GM18519 (cell line): ENCODE measurements at regions not wholly inside any gene's neighbourhood (a gene's known extent, or its start where the extent isn't known, plus 50 kb on each side); places are given as distances from the start of the nearest gene placed in this dataset.
A peak's percentile ranks its signal among the peaks of the same experiment; 100 is the strongest.
"Not testable (repeated sequence)": the region's sequence is repeated elsewhere in the genome, so short reads cannot be mapped to it uniquely, and the experiment has no call there.

Source experiments
- ATAC-seq: cut with Tn5 transposase; IDR thresholded peaks from one replicate; pipeline ENCODE4 v1.9.1; 2021; ENCODE audit warnings: mild to moderate bottlenecking, moderate library complexity; ENCODE audit not compliant: unreplicated experiment, low FRiP score

DNA sequence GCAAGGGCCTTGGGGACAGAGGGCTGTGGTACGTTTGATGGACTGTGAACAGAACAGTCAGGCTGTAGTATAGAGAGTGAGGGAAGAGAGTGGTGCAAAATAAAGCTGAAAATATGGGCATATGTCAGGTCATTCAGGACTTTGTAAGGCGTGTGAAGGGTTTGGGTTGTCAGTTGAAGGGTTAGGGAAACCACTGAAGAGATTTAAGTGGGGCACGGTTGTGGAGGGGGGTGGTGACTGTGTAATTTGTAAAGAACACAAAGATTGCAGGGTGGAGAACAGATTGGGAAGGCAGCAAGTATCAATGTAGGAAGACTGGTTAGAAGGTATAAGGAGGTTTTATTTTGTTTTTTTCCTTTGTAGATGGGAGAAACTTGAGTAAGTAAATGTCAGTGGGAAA lies 349.8 kb downstream of the DLEU7 start:
- ATAC-seq, result no peak

DNA sequence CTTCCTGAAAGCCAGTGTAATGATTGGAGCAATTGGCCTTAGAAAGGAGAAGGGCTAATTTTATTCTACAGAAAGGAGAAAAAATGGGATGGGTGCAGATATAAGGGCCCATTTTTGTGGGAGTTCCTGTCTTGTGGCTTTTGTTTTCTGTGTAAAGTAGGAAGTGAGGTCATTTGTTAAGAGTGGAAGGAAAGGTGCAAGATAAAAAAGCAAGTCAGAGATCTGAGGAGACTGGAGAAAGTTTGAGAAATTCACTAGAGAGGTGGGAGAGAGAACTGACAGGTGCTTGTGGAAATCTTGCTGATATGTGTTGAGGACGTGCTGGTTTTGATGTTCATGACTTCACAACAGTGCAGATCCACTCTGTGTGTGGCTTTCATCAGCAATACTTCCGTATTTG lies 349.4 kb downstream of the DLEU7 start:
- ATAC-seq, result no peak

DNA sequence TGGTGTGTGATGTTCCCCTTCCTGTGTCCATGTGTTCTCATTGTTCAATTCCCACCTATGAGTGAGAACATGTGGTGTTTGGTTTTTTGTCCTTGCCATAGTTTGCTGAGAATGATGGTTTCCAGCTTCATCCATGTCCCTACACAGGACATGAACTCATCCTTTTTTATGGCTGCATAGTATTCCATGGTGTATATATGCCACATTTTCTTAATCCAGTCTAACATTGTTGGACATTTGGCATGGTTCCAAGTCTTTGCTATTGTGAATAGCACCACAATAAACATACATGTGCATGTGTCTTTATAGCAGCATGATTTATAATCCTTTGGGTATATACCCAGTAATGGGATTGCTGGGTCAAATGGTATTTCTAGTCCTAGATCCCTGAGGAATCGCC lies 340.3 kb downstream of the DLEU7 start:
- ATAC-seq, result not testable (repeated sequence)

- ATAC-seq, result no peak
These were observed 334.3 kb downstream of the DLEU7 start for GRCh38 chr13:50509167-50509566.

GRCh38 chr13:50509771-50510441 lies 333.6 kb downstream of the DLEU7 start:
- no peak for ATAC-seq

- ATAC-seq, result not testable (repeated sequence)
These were observed 332.5 kb downstream of the DLEU7 start for GRCh38 chr13:50510885-50511545.

GRCh38 chr13:50511877-50512341 lies 331.6 kb downstream of the DLEU7 start:
- peak; percentile 33 for ATAC-seq

GRCh38 chr13:50512474-50513299 lies 330.8 kb downstream of the DLEU7 start:
- ATAC-seq, result peak; percentile 74

DNA sequence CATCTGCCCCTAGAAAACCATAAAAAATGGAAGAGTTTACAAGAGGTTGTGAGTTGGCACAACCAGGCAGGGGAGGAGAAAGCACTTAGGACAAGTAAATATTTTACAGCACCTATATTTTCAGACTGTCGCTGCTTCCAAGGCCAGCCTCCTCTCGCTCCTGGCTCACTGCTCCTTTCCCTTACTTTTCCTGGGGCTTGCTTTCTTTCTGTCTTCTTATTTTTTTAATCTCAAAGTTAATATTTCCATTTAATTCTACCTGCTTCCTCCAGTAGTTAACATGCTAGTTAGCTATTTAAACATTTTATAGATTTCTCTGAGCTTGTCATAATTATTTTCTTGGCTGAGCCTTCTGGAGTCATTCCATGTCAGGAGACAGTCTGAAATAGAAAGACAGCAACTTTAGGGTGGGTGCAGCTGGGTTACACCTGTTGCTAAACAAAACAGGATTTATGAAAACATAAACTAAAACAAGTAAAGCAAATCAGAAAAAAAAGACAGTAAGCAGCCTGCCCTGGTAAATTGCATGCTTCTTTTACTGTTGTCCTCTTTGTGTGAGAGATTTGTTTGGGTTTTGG lies 330.1 kb downstream of the DLEU7 start:
- ATAC-seq, result no peak

GRCh38 chr13:50514249-50514648 lies 329.2 kb downstream of the DLEU7 start:
- ATAC-seq, result no peak

DNA sequence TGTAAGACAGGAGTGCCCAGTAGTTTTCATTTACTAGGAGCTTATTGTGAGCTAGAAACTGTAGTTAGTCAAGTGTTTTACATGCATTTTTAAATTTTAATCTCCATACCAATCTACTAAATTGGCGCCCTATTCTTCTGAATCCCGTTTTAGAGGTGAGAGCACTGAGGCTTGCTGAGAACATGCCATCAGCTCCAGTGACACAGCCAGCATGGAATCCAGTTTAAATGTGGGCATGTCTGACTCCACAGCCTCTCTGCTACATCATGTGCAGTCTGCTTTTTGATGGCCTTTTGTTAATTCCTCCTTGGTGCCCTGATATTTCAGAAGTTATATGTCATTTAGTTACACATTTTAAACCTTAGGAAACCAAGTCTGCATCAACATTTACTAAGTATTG lies 325.4 kb downstream of the DLEU7 start:
- no peak for ATAC-seq

- ATAC-seq, result no peak
These were observed 324.7 kb downstream of the DLEU7 start for GRCh38 chr13:50518781-50519201.

DNA sequence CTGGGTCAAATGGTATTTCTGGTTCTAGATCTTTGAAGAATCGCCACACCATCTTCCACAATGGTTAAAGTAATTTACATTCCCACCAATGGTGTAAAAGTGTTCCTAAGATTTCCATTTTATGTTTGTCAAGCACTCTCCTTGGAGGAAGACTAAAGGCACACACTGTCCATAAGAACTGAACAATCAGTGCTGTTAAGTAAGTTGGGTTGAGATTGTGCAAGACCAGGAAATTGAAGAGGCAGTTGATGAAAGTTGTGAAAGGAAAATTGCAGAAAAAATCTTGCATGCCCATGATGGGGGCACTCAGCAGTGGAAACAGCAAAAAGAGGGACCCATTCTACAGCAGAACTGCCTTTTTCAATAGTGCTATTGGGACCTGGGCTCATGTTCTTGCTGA lies 323.6 kb downstream of the DLEU7 start:
- no peak for ATAC-seq

GRCh38 chr13:50521006-50521830 lies 322.3 kb downstream of the DLEU7 start:
- ATAC-seq, result no peak

DNA sequence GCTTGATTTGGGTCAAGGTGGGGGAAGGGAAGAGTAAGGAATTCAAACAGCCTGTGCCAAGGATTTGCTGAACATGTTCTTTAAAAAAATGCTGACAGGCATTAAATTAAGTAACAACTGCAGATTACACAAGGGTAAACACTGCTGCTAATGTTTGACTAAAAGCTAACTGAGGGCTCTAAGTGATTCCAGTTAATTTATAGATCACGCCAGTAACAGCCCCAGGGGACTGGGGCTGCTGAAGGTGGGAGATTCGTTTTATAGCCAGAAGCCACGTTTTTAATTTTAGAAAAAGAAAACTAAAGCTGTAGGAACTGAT lies 321.7 kb downstream of the DLEU7 start:
- no peak for ATAC-seq

DNA sequence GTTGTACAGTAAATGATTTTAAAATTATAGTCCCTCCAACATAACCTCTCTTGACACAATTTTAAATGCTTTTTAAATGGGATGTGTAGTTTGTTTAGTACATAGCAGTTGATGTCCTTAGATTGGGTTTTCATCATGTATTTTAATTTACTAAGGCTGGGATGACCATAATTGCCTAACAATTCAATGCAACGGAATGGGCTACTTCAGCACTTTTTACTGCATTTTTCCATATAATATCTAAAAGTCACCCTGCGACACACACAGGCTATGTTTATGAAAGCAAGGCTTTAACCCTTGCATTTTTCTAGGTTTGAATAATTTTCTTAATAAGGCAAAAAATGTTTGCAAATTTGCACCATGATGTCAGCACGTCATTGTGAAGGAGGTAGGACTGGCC lies 321.0 kb downstream of the DLEU7 start:
- ATAC-seq, result no peak

- ATAC-seq, result no peak
These were observed 320.2 kb downstream of the DLEU7 start for GRCh38 chr13:50523307-50523706.

DNA sequence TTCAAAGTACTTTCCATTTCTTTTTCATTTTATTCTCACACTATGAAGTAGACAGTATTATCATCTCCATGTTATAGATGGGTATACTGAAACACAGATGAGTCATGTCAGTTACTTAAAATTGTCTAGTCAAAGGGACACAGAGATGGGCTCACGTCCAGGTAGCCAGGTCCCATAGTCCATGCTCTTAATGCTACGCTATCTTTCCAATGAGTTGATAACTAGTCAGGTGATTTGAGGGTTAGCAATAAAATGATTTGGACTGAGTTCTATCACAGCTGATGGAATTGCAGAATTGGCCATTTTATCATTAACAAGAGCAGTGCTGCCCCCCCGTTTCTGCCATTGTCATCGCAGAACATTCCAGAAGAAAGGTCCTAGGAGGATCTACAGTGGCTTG lies 318.9 kb downstream of the DLEU7 start:
- no peak for ATAC-seq

DNA sequence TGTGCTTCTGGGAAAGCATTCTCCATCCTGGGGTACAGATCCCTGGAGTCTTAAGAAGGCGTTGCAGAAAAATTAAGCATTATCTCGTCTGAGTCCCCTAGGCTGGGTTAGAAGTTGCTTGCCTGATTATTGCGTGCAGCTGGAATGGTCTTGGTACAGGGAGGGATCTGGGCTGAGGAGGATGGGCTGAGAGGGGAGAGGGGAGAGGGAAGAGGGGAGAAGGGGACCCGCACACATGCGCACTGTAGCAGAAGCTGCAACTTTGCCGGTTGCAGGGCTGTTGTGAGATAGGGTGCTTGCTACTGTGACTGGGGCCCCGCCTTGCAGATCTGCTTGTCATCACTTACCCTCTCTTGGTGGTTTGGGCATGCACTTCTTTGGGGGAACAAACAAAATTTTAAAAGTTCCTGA lies 316.8 kb downstream of the DLEU7 start:
- no peak for ATAC-seq

- ATAC-seq, result no peak
These were observed 316.3 kb downstream of the DLEU7 start for GRCh38 chr13:50527188-50527587.
